Fibroblast of skin of abdomen (primary cell): ENCODE measurements at regions not wholly inside any gene's neighbourhood (a gene's known extent, or its start where the extent isn't known, plus 50 kb on each side); places are given as distances from the start of the nearest gene placed in this dataset.

Experiments used
- DNase-seq: peaks from one replicate; pipeline ENCODE4 v3.0.0-alpha.2; 2013

GRCh38 chr14:32023540-32023939, 53.6 kb upstream of the ARHGAP5 start:
- no peak for DNase-seq

GRCh38 chr14:32027255-32027939, 49.7 kb upstream of the ARHGAP5 start:
- no peak for DNase-seq
